ENCODE measurements at regions not wholly inside any gene's neighbourhood (a gene's known extent, or its start where the extent isn't known, plus 50 kb on each side); places are given as distances from the start of the nearest gene placed in this dataset.

DNA sequence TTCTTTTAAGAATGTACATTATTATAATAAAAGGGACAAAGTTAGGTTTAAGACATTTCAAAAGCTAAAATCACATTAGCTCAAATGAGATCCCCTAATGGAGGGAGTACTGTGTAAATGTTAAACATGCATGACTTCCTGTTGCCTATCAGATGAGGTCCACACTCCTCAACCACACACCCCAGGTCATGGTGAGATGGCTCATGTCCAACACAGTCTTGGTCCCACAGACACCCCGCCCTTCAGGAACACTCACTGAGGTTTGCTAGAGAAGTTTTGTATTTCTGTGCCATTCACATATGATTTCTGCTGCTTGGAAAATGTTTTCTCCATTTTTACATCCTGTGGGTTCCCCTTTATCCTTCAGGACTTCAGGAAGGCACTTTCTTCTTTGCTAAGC lies 491.0 kb downstream of the SOX11 start:
- TF ChIP-seq POLR2AphosphoS5 (IDR thresholded peaks at IDR 0.05; ENCODE audit: low read depth, low read length), result no peak
- TF ChIP-seq TAF1 (IDR thresholded peaks at IDR 0.05; ENCODE audit: borderline replicate concordance, insufficient read depth, low read length), result no peak
- no peak for TF ChIP-seq SIN3A (IDR thresholded peaks at IDR 0.05; ENCODE audit: borderline replicate concordance, insufficient read depth, low read length)
- TF ChIP-seq, protein P1, sequence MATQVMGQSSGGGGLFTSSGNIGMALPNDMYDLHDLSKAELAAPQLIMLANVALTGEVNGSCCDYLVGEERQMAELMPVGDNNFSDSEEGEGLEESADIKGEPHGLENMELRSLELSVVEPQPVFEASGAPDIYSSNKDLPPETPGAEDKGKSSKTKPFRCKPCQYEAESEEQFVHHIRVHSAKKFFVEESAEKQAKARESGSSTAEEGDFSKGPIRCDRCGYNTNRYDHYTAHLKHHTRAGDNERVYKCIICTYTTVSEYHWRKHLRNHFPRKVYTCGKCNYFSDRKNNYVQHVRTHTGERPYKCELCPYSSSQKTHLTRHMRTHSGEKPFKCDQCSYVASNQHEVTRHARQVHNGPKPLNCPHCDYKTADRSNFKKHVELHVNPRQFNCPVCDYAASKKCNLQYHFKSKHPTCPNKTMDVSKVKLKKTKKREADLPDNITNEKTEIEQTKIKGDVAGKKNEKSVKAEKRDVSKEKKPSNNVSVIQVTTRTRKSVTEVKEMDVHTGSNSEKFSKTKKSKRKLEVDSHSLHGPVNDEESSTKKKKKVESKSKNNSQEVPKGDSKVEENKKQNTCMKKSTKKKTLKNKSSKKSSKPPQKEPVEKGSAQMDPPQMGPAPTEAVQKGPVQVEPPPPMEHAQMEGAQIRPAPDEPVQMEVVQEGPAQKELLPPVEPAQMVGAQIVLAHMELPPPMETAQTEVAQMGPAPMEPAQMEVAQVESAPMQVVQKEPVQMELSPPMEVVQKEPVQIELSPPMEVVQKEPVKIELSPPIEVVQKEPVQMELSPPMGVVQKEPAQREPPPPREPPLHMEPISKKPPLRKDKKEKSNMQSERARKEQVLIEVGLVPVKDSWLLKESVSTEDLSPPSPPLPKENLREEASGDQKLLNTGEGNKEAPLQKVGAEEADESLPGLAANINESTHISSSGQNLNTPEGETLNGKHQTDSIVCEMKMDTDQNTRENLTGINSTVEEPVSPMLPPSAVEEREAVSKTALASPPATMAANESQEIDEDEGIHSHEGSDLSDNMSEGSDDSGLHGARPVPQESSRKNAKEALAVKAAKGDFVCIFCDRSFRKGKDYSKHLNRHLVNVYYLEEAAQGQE (IDR thresholded peaks at IDR 0.05; ENCODE audit: insufficient read depth in 1 of 2, low read depth in 2 of 2, low read length in 2 of 2), result no peak
- no peak for TF ChIP-seq FOXP2 (optimal IDR thresholded peaks at IDR 0.05; ENCODE audit: borderline replicate concordance, extremely low read depth, extremely low read length, insufficient read depth)

All from PFSK-1 (cell line).